ENCODE measurements at regions not wholly inside any gene's neighbourhood (a gene's known extent, or its start where the extent isn't known, plus 50 kb on each side); places are given as distances from the start of the nearest gene placed in this dataset.

- Histone ChIP-seq H3K4me2 (ENCODE audit: insufficient read depth, low read length) (no peak overlapping the region), H2AFZ (ENCODE audit: low read depth, low read length) (no peak overlapping the region), H3K4me3 (replicated peaks in 1 of 3; ENCODE audit: insufficient read depth in 1 of 3, low read depth in 1 of 3, low read length in 3 of 3) (no peak overlapping the region), H3K9ac (replicated peaks; ENCODE audit: extremely low read depth, insufficient read depth, low read length) (no peak overlapping the region), H3K9me3 (replicated peaks; ENCODE audit: control insufficient read depth, insufficient read depth, low read length) (no peaks in the 10 kb centered on the region), H3K79me2 (ENCODE audit: control insufficient read depth, insufficient read depth, low read length) (no peaks in the 10 kb centered on the region), H3K27me3 (ENCODE audit: control insufficient read depth in 2 of 2, insufficient read depth in 2 of 2, low read length in 2 of 2) (no peaks in the 10 kb centered on the region), H3K36me3 (ENCODE audit: control insufficient read depth in 2 of 2, extremely low read depth in 1 of 2, insufficient read depth in 2 of 2, low read length in 2 of 2) (no peaks in the 10 kb centered on the region), H4K20me1 (replicated peaks; ENCODE audit: control insufficient read depth, extremely low read depth, insufficient read depth, low read length) (no peaks in the 10 kb centered on the region), H3K4me1 (ENCODE audit: control insufficient read depth, extremely low read depth, insufficient read depth, low read length) (no peaks in the 10 kb centered on the region), H3K9me1 (replicated peaks; ENCODE audit: control insufficient read depth, extremely low read depth, insufficient read depth, low read length) (no peaks in the 10 kb centered on the region), H3K27ac (ENCODE audit: insufficient read depth, low read depth, low read length) (no peak overlapping the region)
- DNase-seq (ENCODE audit: low read depth, low spot score) = no peak
- FAIRE-seq = no peak
- dilution Hi-C loops (cut with MboI; ENCODE audit: extremely low pct_ligation_motif_present, low sequenced_read_pairs) = no loop called here
- intact Hi-C loops (cut with micrococcal nuclease) = no loop called here
- TF ChIP-seq GATA2 (IDR thresholded peaks at IDR 0.05; ENCODE audit: insufficient read depth, insufficient read length, low read depth, low read length) = no peak
- TF ChIP-seq POLR2A (IDR thresholded peaks at IDR 0.05; ENCODE audit: low read depth, low read length) = no peak
- ChIA-PET POLR2A (no interaction called here), CTCF (interaction anchor here (1.2 kb wide), 1 partner anchor 17 kb away, joined by 3 read pairs; no protein-coding TSS in a partner anchor)
- no TSS peak for BruUV-seq (replicated peaks)
Observed at GRCh38 chr10:18822156-18822555, 162.9 kb downstream of the ARL5B start.

GRCh38 chr10:18829259-18829658, 170.0 kb downstream of the ARL5B start:
- H4K20me1 ChIP-seq (replicated peaks; ENCODE audit: control insufficient read depth, extremely low read depth, insufficient read depth, low read length) = no peaks in the 10 kb centered on the region
- no peak overlapping the region for H3K9ac ChIP-seq (replicated peaks; ENCODE audit: extremely low read depth, insufficient read depth, low read length)
- H3K79me2 ChIP-seq (ENCODE audit: control insufficient read depth, insufficient read depth, low read length) = no peaks in the 10 kb centered on the region
- FAIRE-seq = no peak
- no peak for DNase-seq (ENCODE audit: low read depth, low spot score)
- POLR2A ChIA-PET = no interaction called here
- TF ChIP-seq EZH2 (IDR thresholded peaks at IDR 0.05; ENCODE audit: borderline replicate concordance, low read depth, low read length, severe bottlenecking) = no peak
- TF ChIP-seq JUN (IDR thresholded peaks at IDR 0.05; ENCODE audit: borderline replicate concordance, insufficient read depth, insufficient read length, low read depth) = no peak
- no peak for TF ChIP-seq POLR2A (IDR thresholded peaks at IDR 0.05; ENCODE audit: low read depth, low read length)
- no peak overlapping the region for H3K4me3 ChIP-seq (replicated peaks in 1 of 3; ENCODE audit: insufficient read depth in 1 of 3, low read depth in 1 of 3, low read length in 3 of 3)
- no peaks in the 10 kb centered on the region for H3K9me1 ChIP-seq (replicated peaks; ENCODE audit: control insufficient read depth, extremely low read depth, insufficient read depth, low read length)
- no TSS peak for BruUV-seq (replicated peaks)
- no peak overlapping the region for H3K27ac ChIP-seq (ENCODE audit: insufficient read depth, low read depth, low read length)
- no peak overlapping the region for H3K4me2 ChIP-seq (ENCODE audit: insufficient read depth, low read length)
- no peaks in the 10 kb centered on the region for H3K9me3 ChIP-seq (replicated peaks; ENCODE audit: control insufficient read depth, insufficient read depth, low read length)
- CTCF ChIA-PET = interaction anchor here (0.6 kb wide), 1 partner anchor 837 kb away, joined by 3 read pairs; no protein-coding TSS in a partner anchor
- no peaks in the 10 kb centered on the region for H3K27me3 ChIP-seq (ENCODE audit: control insufficient read depth in 2 of 2, insufficient read depth in 2 of 2, low read length in 2 of 2)
- dilution Hi-C loops (cut with MboI; ENCODE audit: extremely low pct_ligation_motif_present, low sequenced_read_pairs) (no loop called here), intact Hi-C loops (cut with micrococcal nuclease) (no loop called here)
- no peaks in the 10 kb centered on the region for H3K4me1 ChIP-seq (ENCODE audit: control insufficient read depth, extremely low read depth, insufficient read depth, low read length)
- H3K36me3 ChIP-seq (ENCODE audit: control insufficient read depth in 2 of 2, extremely low read depth in 1 of 2, insufficient read depth in 2 of 2, low read length in 2 of 2) = no peaks in the 10 kb centered on the region
- H2AFZ ChIP-seq (ENCODE audit: low read depth, low read length) = no peak overlapping the region
